Bronchial epithelial cell (primary cell): ENCODE measurements at regions not wholly inside any gene's neighbourhood (a gene's known extent, or its start where the extent isn't known, plus 50 kb on each side); places are given as distances from the start of the nearest gene placed in this dataset.

Experiments
- DNase-seq: peaks from one replicate; pipeline ENCODE4 v3.0.0-alpha.2; 2010; ENCODE audit warnings: low read depth
- FAIRE-seq: peaks from 2 replicates; lab custom pipeline; 2011; peaks lifted over from hg19 to GRCh38; lab: Jason Lieb, UNC
- H3K27me3 ChIP-seq: 2 replicates; pipeline ENCODE4 v1.5.1; 2011; ENCODE audit warnings: low read length; ENCODE audit not compliant: control insufficient read depth, insufficient read depth
- H3K36me3 ChIP-seq: 2 replicates; pipeline ENCODE4 v1.5.1; 2011; ENCODE audit warnings: low read length; ENCODE audit not compliant: control insufficient read depth, insufficient read depth
- H3K4me3 ChIP-seq: 2 replicates; pipeline ENCODE4 v1.5.1; 2011; ENCODE audit warnings: mild to moderate bottlenecking, low read depth, low read length, control low read depth
- CTCF ChIP-seq: IDR thresholded peaks from 2 replicates; pipeline ENCODE4 v1.5.1; 2011; ENCODE audit warnings: mild to moderate bottlenecking, moderate library complexity, low read length, control low read depth, inconsistent platforms; ENCODE audit not compliant: insufficient read depth, severe bottlenecking

DNA sequence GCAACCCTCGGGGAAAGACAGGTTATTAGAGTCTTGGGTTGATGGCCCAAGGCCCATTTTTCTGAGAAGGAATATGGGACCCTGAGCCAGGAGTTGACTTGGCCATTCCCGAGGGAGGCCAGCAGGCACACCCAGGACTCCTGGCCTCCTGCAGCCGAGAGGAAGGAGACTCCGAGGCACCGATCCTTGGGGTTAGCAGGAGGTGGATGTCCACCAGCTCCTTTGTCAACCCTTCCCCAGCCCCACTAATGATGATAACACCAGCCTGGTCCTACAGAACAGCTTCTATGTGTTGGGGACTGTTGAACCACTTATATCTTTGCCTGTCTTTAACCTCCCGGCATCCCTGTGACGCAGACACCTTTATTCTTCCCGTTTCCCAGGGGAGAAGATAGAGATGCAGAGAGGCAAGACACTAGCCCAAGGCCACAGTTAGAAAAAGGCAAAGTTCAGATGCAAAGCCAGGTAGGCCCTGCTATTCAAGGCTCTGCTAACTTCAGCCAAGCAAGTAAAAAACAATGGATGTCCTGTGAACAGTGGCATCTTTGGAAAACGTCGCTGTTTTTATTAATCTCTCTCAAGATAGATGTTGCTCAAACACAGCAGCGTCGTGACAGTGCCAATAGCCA lies 767.3 kb upstream of the TBX3 start:
- H3K4me3 ChIP-seq: no peak overlapping the region
- no peak for FAIRE-seq
- TF ChIP-seq CTCF: no peak

DNA sequence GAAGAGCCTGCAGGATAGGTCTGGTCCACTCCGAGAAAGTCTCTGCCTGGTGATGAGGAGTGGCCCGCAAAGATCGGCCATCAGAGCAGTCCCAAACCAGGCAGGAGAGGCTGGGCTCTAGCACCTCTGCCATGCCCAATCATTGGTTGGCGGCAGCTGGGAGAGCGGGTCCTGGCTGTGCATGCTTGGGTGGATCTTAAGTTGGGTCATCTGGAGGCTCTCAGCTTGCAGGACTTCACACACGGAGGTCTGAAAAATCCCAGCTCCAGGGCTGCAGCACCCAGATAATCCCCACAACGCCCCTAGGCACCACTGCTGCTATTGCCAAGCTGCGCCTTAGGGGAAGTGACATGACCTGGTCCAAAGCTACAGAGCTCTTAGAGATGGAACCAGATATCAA lies 766.7 kb upstream of the TBX3 start:
- no peak for TF ChIP-seq CTCF
- Histone ChIP-seq H3K4me3 (no peak overlapping the region), H3K36me3 (no peaks in the 10 kb centered on the region), H3K27me3 (peaks cover 9% of the 10 kb centered on the region)
- DNase-seq: no peak
- FAIRE-seq: no peak

More for the DNA sequence above, 767.3 kb upstream of the TBX3 start:
- no peak for DNase-seq
- H3K36me3 ChIP-seq: no peaks in the 10 kb centered on the region
- peaks cover 9% of the 10 kb centered on the region for H3K27me3 ChIP-seq

DNA sequence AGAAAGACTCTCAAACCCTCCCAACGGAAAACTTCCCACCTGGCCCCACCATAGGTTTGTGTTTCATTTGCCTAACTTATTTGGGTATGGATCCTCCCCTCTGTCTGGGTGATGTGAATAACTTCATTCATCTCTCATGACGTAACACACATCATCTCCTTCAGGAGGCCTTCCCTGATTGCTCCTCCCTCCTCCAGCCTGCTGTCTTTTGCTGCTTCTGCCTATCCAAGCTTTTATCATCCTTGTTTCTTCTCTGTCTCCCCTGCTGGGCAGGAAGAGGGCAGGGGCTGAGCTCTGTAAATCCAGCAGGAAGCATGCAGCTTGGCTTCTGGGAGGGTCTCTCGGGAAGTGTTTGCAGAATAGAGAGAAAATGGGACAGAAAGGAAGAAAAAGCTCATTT lies 766.0 kb upstream of the TBX3 start:
- Histone ChIP-seq H3K4me3 (no peak overlapping the region), H3K27me3 (peaks cover 9% of the 10 kb centered on the region), H3K36me3 (no peaks in the 10 kb centered on the region)
- no peak for FAIRE-seq
- TF ChIP-seq CTCF: no peak
- no peak for DNase-seq

DNA sequence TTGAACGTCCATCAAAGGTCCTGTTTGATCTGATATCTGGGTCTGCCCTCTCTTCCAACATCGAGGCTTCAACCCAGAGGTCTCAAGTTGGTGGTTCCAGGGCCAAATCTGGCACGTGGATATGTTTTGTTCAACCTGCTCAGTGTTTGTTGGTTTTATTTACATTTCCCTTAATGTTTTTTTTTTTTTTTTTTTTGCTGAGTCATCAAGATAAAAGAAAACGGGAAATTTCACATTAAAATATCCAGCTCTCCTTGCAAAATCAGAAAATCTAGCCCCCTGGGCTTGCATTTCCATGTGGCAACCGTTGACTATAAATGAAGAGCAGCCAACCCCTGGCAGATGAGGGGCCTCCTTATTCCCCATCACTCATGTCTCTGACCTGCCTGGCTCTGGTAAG lies 765.6 kb upstream of the TBX3 start:
- Histone ChIP-seq H3K27me3 (peaks cover 9% of the 10 kb centered on the region), H3K4me3 (no peak overlapping the region), H3K36me3 (no peaks in the 10 kb centered on the region)
- FAIRE-seq (no peak), DNase-seq (no peak)
- no peak for TF ChIP-seq CTCF

- TF ChIP-seq CTCF: no peak
- Histone ChIP-seq H3K27me3 (no peaks in the 10 kb centered on the region), H3K36me3 (no peaks in the 10 kb centered on the region), H3K4me3 (no peak overlapping the region)
- FAIRE-seq: no peak
- DNase-seq: no peak
Measured at GRCh38 chr12:115444346-115444745, 760.4 kb upstream of the TBX3 start.

GRCh38 chr12:115443351-115443938 lies 759.5 kb upstream of the TBX3 start:
- Histone ChIP-seq H3K4me3 (no peak overlapping the region), H3K27me3 (no peaks in the 10 kb centered on the region), H3K36me3 (no peaks in the 10 kb centered on the region)
- no peak for DNase-seq
- no peak for FAIRE-seq
- TF ChIP-seq CTCF: no peak
